Left colon (tissue), 2 donors: ENCODE measurements at regions not wholly inside any gene's neighbourhood (a gene's known extent, or its start where the extent isn't known, plus 50 kb on each side); places are given as distances from the start of the nearest gene placed in this dataset.

Experiments used
- ATAC-seq: fragments of 200-7000 bp; cut with Tn5 transposase; one replicate; pipeline ENCODE4 v1.9.1; 2020; ENCODE audit warnings: mild to moderate bottlenecking, moderate library complexity
- DNase-seq, 2 donors: peaks; one replicate each; pipeline ENCODE4 v3.0.0-alpha.2; 2020
- intact Hi-C, 2 donors: fragments of 100-400 bp; cut with DNase I in 1 of 2; cut with micrococcal nuclease in 1 of 2; formaldehyde crosslinking; loops; one replicate each; pipeline versions ENCODE4 v1.11.2 to v1.14.0; 2022; cut with DNase I, micrococcal nuclease
- donor health status: DM: no; HTN: no; CAD: no.
- donor health status: DM: yes; HTN: yes; CAD: no.

- ATAC-seq: no peak
- no peak for DNase-seq
- intact Hi-C loops: no loop called here
Measured at GRCh38 chr2:188701836-188702235, 272.3 kb upstream of the COL3A1 start.

DNA sequence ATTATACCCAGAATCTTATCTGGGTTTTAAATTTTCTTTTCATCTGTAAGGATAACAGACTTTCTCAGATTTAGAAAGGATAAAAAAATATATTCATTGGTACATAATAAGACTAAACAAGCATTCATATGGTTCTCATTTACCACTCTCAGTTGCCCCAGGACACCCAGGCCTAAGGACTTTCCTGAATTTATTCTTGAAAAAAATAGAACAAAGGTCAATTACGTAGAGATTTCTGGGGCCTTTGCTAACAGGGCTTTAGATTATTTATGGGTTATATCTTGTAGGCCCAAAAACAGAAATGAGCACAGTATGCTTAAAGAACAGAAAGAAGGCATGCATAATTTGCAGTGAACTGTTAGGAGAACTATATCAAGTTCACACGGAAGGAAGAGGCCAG, 269.0 kb upstream of the COL3A1 start:
- intact Hi-C loops: no loop called here
- DNase-seq: no peak
- no peak for ATAC-seq

DNA sequence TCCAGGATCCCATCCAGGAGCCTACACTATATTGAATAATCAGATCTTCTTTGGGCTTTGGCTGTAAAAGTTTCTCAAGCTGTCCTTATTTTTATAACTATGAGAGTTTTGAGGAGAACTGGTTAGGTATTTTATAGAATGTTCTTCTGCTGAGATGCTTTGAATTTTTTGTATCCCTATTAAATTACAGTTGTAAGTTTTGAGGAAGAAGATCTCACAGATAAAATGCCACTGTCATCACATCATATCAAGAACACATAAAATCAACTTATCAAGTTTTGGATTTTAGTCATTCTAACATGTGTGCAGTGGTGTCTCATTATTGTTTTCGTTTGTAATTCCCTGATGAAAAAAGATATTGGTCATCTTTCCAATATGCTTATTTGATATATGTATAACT, 260.2 kb upstream of the COL3A1 start:
- ATAC-seq (no peak), DNase-seq (no peak)
- intact Hi-C loops: no loop called here

GRCh38 chr2:188720811-188721605, 253.2 kb upstream of the COL3A1 start:
- intact Hi-C loops: no loop called here
- no peak for DNase-seq
- no peak for ATAC-seq

- intact Hi-C loops: no loop called here
- ATAC-seq (no peak), DNase-seq (no peak)
Measured at GRCh38 chr2:188721784-188722183, 252.4 kb upstream of the COL3A1 start.

GRCh38 chr2:188725746-188726360, 248.3 kb upstream of the COL3A1 start:
- intact Hi-C loops: no loop called here
- ATAC-seq (no peak), DNase-seq (no peak)

DNA sequence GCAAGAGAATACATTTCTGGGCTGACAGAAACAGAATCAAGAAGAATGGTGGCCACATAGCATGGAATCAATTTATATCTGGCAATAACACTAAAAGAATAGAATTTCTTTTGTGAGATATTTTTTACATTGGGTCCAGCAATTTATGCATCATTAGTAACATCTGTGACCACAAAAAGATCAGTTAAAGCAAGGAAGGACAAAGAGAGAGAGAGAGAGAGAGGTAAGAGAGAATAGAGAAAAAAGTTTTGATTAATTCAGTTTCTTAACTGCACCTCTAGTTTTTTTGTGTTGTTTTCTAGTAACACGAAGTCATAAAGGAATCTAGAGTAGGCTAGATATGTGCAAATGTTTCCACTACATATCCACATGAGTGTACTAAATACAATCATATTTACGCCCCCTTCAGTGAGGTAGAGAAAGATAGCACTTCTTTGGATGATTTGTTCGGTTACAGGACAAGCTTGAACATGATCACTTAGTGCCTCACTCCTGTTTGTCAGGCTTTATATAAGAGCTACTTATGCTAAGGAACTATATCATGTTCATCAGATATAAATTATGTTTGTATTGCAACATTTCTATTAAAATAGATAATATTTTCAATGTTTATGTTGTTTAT, 247.4 kb upstream of the COL3A1 start:
- intact Hi-C loops: no loop called here
- no peak for DNase-seq
- no peak for ATAC-seq

DNA sequence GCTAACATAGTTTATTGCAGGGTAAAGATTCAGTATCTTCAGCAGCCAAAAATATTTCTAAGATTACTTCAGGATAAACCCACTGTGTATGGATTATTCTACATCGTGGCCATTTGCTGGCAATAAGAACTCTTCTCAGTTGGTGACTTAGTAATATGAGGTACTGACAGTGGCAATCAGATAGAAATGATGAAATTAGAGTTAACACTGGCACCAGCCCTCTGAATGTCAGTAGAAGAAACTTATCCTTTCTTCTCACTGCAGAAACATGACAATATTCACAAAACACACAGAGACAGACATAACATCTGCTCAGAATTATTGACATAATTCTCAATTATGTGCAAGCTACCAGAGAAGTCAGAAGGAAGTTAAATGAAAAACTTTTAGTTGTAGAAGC, 246.3 kb upstream of the COL3A1 start:
- intact Hi-C loops: no loop called here
- ATAC-seq (no peak), DNase-seq (no peak)

- DNase-seq (no peak), ATAC-seq (no peak)
- intact Hi-C loops: no loop called here
Measured at GRCh38 chr2:188734691-188735090, 239.5 kb upstream of the COL3A1 start.

GRCh38 chr2:188746727-188747126, 227.4 kb upstream of the COL3A1 start:
- intact Hi-C loops: no loop called here
- ATAC-seq (no peak), DNase-seq (no peak)

DNA sequence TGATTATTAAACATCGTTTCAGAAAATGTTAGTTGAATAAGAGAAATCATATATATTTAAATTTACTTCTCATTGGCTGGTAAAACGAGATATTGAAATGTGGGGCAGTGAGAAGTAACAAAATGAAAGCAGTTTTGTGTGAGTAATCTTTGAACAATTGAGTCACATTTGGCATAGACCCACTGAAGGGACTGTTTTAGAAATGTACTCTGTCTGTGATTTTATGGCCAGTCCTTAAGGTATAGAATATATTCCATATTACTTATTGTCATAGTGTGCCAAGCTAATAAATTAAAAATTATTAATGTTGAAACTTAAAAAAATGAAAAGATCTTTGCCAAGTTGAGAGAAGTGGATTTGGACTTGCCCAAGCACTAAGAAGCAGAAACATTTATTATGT, 222.4 kb upstream of the COL3A1 start:
- no peak for ATAC-seq
- DNase-seq: no peak
- intact Hi-C loops: no loop called here

GRCh38 chr2:188752311-188752710, 221.9 kb upstream of the COL3A1 start:
- no peak for DNase-seq
- intact Hi-C loops: no loop called here
- ATAC-seq: no peak

DNA sequence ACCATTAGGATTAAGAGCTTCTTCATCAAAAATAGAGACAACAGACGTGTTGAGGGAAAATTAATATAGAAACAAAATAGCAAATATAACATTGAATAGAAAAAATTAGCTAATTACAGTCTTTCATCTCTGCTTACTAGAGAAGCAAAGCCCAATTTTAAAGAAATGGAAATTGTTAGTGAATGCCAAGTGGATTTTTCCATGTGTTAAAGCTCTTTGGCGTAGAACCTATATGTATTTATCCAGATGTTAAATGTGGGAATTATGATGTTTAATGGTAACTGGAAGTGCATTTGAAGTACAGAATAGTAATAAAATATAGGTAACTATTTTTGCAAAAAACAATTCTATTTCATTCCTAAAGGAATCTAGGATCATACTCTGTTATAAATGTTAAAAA, 212.0 kb upstream of the COL3A1 start:
- DNase-seq (no peak), ATAC-seq (no peak)
- intact Hi-C loops: no loop called here

DNA sequence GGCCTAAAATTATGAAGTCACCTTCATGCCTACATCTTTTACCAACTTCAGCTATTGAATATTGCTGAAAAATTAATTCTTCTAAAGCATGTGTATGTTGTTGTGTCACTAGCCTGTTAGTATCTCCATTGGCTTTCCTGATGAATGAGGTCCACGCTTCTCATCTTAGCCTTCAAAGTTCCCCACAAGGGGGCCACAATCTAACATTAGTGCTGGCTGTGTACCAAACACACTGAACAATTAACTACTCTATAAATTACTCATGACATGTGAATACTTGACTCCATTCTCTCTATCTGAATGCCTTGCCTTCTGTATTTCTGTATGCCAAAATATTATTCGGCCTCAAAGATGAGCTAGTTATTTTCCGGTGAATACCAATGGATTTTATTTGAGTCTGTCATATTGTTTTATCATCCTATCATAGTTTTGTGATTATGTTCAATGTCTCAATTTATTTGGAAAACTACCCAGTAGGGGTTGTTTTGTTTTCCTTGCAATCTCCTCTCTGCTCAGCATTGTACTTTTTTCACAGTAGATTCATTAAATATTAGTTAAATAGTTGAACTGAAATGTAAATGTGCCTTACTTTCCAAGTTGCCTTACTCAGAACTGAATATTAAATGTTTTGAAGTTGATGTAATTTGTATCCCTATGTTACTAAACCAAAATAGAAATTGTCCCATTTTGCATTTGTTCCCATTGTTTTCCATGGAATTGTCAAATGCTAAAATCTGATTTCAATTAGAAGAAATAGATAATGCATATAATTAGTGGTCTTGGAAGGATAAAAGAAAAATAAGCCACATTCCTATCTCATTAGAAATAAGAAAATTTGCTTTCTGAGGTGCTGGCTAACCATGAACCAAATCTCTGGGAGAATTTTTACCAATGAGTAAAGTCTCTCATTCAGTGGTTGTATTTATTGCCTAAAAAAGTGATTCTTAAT, 208.4 kb upstream of the COL3A1 start:
- DNase-seq (no peak), ATAC-seq (no peak)
- intact Hi-C loops: no loop called here

- ATAC-seq: no peak
Measured at GRCh38 chr2:188766471-188766856, 207.7 kb upstream of the COL3A1 start.

DNA sequence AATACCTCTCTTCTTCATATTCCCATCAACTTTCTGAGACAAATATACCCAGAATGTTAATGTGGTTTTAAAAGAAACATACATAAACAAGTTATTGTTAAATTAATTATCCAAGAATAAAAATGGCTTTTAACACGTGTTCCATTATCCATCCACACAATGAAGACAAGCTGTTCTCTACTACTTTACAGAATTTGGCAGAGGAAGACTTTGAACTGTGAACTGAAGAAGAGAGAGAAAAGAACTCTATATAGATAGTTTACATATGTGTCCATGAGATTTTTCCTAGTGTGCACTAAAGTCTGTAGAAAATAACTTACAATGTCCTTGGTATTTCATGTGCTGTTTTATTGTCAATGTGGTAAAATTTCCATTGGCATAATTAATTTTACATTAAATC, 207.0 kb upstream of the COL3A1 start:
- intact Hi-C loops: no loop called here
- no peak for ATAC-seq
- no peak for DNase-seq

More at GRCh38 chr2:188766471-188766856, 207.7 kb upstream of the COL3A1 start:
- no peak for DNase-seq
- intact Hi-C loops: no loop called here

DNA sequence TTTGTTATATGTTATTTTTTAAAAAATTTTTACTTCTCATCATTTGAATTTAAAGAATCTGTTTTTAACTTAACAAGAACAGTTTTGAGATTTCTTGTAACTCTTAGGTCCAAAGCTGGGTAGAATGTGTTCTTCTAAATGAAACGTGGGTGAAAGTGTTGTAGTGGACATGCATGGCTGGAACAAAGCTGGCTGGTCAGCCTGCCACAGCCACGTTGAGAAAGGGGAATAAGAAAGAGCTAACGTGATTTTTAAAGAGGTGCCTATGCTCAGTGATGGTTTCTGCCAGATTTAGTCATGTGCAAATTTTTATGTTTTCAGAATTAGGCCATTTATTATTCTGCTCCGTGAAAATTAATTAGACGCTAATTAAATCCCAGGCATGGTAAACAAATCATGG, 203.9 kb upstream of the COL3A1 start:
- DNase-seq: no peak
- ATAC-seq: no peak
- intact Hi-C loops: no loop called here

DNA sequence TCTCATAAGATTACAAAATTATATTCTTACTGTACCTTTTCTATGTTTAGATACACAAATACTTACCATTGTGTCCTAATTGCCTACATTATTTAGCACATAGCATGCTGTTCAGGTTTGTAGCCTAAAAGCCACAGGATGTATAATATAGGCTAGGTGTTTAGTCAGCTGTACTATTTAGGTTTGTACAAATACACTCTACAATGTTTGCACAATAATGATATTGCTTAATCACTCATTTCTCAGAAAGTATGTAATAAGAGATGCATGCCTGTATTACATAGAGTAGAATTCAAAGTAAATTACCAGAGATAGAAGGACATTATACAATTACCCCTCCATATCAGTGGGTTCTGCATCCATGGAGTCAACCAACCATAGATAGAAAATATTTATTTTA, 201.1 kb upstream of the COL3A1 start:
- DNase-seq (no peak), ATAC-seq (no peak)
- intact Hi-C loops: no loop called here

GRCh38 chr2:188776634-188777033, 197.5 kb upstream of the COL3A1 start:
- no peak for ATAC-seq
- intact Hi-C loops: no loop called here
- DNase-seq: no peak
